SU-DHL-6 (cell line): ENCODE measurements at regions not wholly inside any gene's neighbourhood (a gene's known extent, or its start where the extent isn't known, plus 50 kb on each side); places are given as distances from the start of the nearest gene placed in this dataset.

Source experiments
- H2AFZ ChIP-seq: fragments of 200-600 bp; sonication (generic); 2 replicates; pipeline ENCODE4 v1.6.1; 2014; ENCODE audit warnings: low read depth, mild to moderate bottlenecking, moderate library complexity, mixed read lengths, antibody characterized with exemption, low read length; ENCODE audit not compliant: severe bottlenecking
- H3F3A ChIP-seq: fragments of 200-600 bp; shearing (Covaris generic); 2 replicates; pipeline ENCODE4 v1.6.0; 2016; ENCODE audit warnings: antibody characterized with exemption, mild to moderate bottlenecking; ENCODE audit not compliant: insufficient read depth
- H3K27ac ChIP-seq: fragments of 200-600 bp; sonication (generic); 2 replicates; pipeline ENCODE4 v1.5.1; 2016; ENCODE audit warnings: low read depth, mild to moderate bottlenecking, low read length, moderate library complexity, mixed read lengths
- H3K27me3 ChIP-seq: fragments of 200-600 bp; sonication (generic), shearing (Covaris generic); 2 replicates; pipeline ENCODE4 v1.6.0; 2014; ENCODE audit warnings: mild to moderate bottlenecking, low read length
- H3K36me3 ChIP-seq: fragments of 200-600 bp; sonication (generic); 2 replicates; pipeline ENCODE4 v1.6.1; 2014; ENCODE audit warnings: mild to moderate bottlenecking, low read length, mixed read lengths
- H3K4me2 ChIP-seq: fragments of 300-600, 200-600 bp; shearing (Covaris generic), sonication (generic); 2 replicates; pipeline ENCODE4 v1.6.0; 2014; ENCODE audit warnings: low read length, low read depth, mild to moderate bottlenecking; ENCODE audit not compliant: poor library complexity, severe bottlenecking
- H3K4me3 ChIP-seq: fragments of 200-600 bp; sonication (generic); 2 replicates; pipeline ENCODE4 v1.5.1; 2014; ENCODE audit warnings: antibody characterized with exemption, low read length, mild to moderate bottlenecking, mixed read lengths; ENCODE audit not compliant: insufficient read depth, poor library complexity, severe bottlenecking
- H3K79me2 ChIP-seq: fragments of 200-600 bp; sonication (generic); 2 replicates; pipeline ENCODE4 v1.6.1; 2014; ENCODE audit warnings: mild to moderate bottlenecking, low read length, moderate library complexity; ENCODE audit not compliant: insufficient read depth
- H3K9ac ChIP-seq: fragments of 200-600 bp; sonication (generic); 2 replicates; pipeline ENCODE4 v1.7.0; 2014; ENCODE audit warnings: mild to moderate bottlenecking, low read length
- H3K9me2 ChIP-seq: fragments of 200-600 bp; sonication (generic); replicated peaks from 2 replicates; pipeline ENCODE4 v1.6.1; 2014; ENCODE audit warnings: low read length; ENCODE audit not compliant: insufficient read depth
- H3K9me3 ChIP-seq: fragments of 200-600 bp; sonication (generic); 2 replicates; pipeline ENCODE4 v1.6.1; 2014; ENCODE audit warnings: low read length, mixed read lengths; ENCODE audit not compliant: insufficient read depth
- H4K20me1 ChIP-seq: fragments of 200-600 bp; sonication (generic); 2 replicates; pipeline ENCODE4 v1.6.1; 2014; ENCODE audit warnings: low read depth, mild to moderate bottlenecking, antibody characterized with exemption, low read length, moderate library complexity, mixed read lengths
- CTCF ChIP-seq: fragments of 200-600 bp; sonication (generic); IDR thresholded peaks from one replicate; pipeline ENCODE4 v1.5.1; 2017; ENCODE audit warnings: antibody characterized with exemption, mild to moderate bottlenecking, low read length, moderate library complexity; ENCODE audit not compliant: insufficient read depth, poor library complexity, severe bottlenecking
- EZH2phosphoT487 ChIP-seq: fragments of 200-600 bp; sonication (generic), shearing (Covaris generic); conservative IDR thresholded peaks from 2 replicates; pipeline ENCODE4 v1.6.1; 2018; ENCODE audit warnings: mild to moderate bottlenecking, antibody characterized with exemption, low read length, moderate library complexity, mixed read lengths

- Histone ChIP-seq H3F3A (no peaks in the 10 kb centered on the region), H3K79me2 (no peaks in the 10 kb centered on the region), H2AFZ (no peak overlapping the region), H3K4me3 (no peak overlapping the region), H3K9me2 (no peaks in the 10 kb centered on the region), H3K9ac (no peak overlapping the region), H3K27ac (no peak overlapping the region), H3K27me3 (no peaks in the 10 kb centered on the region), H3K9me3 (no peaks in the 10 kb centered on the region), H4K20me1 (no peaks in the 10 kb centered on the region), H3K4me2 (no peak overlapping the region), H3K36me3 (no peaks in the 10 kb centered on the region)
- TF ChIP-seq EZH2phosphoT487 = no peak
- no peak for TF ChIP-seq CTCF
Measured at GRCh38 chr9:118529624-118530214, 825.5 kb downstream of the TLR4 start.

- H3K27me3 ChIP-seq = no peaks in the 10 kb centered on the region
- no peak overlapping the region for H3K27ac ChIP-seq
- no peak overlapping the region for H3K9ac ChIP-seq
- H3K9me2 ChIP-seq = no peaks in the 10 kb centered on the region
- H2AFZ ChIP-seq = no peak overlapping the region
- H3K9me3 ChIP-seq = no peaks in the 10 kb centered on the region
- no peaks in the 10 kb centered on the region for H3K36me3 ChIP-seq
- no peak overlapping the region for H3K4me3 ChIP-seq
- TF ChIP-seq EZH2phosphoT487 (no peak), CTCF (no peak)
- no peaks in the 10 kb centered on the region for H3F3A ChIP-seq
- no peaks in the 10 kb centered on the region for H3K79me2 ChIP-seq
- no peak overlapping the region for H3K4me2 ChIP-seq
- H4K20me1 ChIP-seq = no peaks in the 10 kb centered on the region
Measured at GRCh38 chr9:118532592-118532991, 828.4 kb downstream of the TLR4 start.

GRCh38 chr9:118533101-118533500, 828.9 kb downstream of the TLR4 start:
- Histone ChIP-seq H4K20me1 (no peaks in the 10 kb centered on the region), H3K4me3 (no peak overlapping the region), H3K9me2 (no peaks in the 10 kb centered on the region), H3K27ac (no peak overlapping the region), H3K4me2 (no peak overlapping the region), H2AFZ (no peak overlapping the region), H3K36me3 (no peaks in the 10 kb centered on the region), H3K79me2 (no peaks in the 10 kb centered on the region), H3K9ac (no peak overlapping the region), H3K27me3 (no peaks in the 10 kb centered on the region), H3K9me3 (no peaks in the 10 kb centered on the region), H3F3A (no peaks in the 10 kb centered on the region)
- TF ChIP-seq CTCF = no peak
- TF ChIP-seq EZH2phosphoT487 = no peak

- no peak for TF ChIP-seq CTCF
- TF ChIP-seq EZH2phosphoT487 = no peak
- H3F3A ChIP-seq = no peaks in the 10 kb centered on the region
- no peak overlapping the region for H3K4me3 ChIP-seq
- H3K36me3 ChIP-seq = no peaks in the 10 kb centered on the region
- no peak overlapping the region for H3K9ac ChIP-seq
- H3K4me2 ChIP-seq = no peak overlapping the region
- H2AFZ ChIP-seq = no peak overlapping the region
- no peaks in the 10 kb centered on the region for H3K9me2 ChIP-seq
- no peak overlapping the region for H3K27ac ChIP-seq
- H3K9me3 ChIP-seq = no peaks in the 10 kb centered on the region
- no peaks in the 10 kb centered on the region for H4K20me1 ChIP-seq
- no peaks in the 10 kb centered on the region for H3K27me3 ChIP-seq
- H3K79me2 ChIP-seq = no peaks in the 10 kb centered on the region
Measured at GRCh38 chr9:118533850-118534249, 829.6 kb downstream of the TLR4 start.
